ENCODE measurements at regions not wholly inside any gene's neighbourhood (a gene's known extent, or its start where the extent isn't known, plus 50 kb on each side); places are given as distances from the start of the nearest gene placed in this dataset.
"Not testable (repeated sequence)": the region's sequence is repeated elsewhere in the genome, so short reads cannot be mapped to it uniquely, and the experiment has no call there.

DNA sequence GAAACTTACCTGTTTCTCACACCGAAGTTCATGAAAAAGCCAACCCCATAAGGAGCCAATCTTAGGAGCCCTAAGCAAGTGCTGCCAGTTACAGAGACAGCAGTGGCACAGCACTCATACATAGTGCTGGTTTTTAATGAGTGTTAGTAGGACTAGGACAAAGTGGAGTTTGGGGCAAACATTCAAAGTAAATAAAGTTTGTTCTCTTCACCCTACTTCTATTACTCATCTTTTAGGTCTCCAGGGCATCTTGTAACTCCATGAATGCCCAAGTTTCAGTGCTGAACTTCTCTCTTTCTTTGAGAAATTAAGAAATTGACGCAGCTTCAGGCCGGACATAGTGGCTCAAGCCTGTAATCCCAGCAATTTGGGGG is 584.7 kb downstream of the EBF1 start:
- no peak for DNase-seq

DNA sequence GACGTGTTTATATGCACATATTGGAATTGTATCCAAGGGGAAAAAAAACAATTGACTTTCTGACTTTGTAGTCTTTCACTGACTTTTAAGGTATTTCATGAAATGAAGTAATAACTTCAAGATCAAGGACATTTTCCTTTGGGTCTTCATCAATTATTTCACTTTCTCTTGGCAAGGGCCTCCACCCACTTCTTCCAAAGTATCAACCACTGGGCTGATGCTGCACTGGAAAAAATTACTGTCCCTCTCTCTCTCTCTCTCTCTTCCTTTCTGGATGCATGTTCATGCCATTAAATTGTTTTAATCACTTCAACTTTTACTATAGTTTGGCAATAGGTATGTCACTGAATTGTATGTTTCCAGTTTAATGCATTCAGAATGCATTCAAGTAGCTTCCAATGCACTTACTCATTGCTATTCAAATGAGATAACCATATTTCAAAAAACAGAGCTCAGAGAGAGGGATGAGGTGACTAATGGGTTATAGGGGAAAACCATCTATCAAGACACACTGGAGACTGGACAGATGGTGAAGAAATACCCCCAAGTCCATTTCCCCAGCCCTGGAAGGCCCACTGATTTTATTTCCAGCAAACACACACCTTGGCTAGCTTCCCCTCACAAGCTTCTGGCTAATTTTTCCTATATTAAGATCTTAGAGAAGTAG is 585.3 kb downstream of the EBF1 start:
- DNase-seq: peak; percentile 94

DNA sequence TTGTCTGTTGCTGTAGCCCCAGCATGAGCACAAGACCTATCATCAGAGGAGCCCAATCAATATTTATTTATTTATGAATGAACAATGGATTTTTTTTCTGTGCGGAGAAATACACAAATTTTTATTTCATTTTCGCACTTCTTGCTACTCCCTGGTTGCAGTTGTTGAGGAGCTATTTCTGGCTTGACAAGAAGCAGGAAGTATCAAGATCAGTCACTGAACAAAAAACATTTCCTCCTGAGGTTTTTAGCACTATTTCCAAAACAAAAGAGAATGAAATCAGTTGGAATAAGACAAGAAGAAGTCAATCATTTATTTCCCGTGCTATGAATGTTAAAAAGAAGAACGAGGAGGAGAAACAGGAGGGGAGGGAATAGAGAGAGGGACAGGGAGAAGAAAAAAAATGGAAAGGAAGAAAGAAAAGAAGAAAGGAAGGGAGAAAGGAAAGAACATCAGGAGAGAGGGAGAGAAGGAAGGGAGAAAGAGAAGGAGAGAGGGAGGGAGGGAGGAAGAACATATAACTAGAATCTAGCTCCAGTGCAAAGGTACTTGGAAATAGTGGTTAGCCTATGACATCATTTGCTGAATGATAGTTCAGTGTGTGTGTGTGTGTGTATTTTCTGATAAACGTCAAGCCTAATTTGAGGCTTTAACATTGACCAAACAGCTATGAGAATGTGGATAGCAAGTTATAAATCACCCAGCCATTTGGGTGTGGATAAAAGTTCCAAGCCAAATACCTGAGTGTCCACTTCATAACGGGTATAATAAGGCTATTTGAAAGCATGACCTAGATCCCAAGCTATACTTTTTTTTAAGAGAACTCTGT is 586.0 kb downstream of the EBF1 start:
- peak; percentile 65 for DNase-seq

DNA sequence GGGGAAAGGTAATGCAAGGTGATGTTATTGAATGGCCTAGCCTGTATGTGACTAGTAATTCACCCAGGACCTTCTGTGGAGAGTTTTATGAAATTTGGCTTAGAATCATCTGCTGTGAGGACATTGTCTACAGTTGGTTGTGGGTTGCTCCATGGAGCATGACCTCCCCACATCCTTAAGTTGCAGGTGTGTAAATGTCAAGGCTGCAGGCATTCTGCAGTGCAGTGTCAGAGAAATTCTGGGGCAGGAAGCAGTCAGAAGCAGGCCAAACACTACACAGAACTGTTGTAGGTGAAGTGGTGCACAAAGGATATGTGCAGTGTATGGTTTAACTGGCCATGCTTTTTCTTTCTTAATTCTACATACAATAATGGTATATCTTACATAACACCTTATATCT is 588.3 kb downstream of the EBF1 start:
- DNase-seq: no peak

DNA sequence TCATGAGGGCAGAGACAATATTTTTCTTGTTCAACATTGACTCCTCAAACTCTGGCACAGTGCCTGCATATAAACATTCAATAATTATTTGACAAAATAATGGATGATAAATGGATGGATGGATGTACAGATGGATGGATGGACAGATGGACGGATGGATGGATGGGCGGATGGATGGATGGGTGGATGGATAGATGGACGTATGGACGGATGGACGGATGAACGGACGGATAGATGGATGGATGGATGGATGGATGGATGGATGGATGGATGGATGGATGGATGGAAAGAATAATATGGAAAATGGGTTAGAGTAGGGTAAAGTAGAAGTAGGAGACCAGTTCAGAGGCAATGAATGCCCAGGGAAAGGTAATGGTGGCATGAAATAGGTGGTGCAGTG is 589.2 kb downstream of the EBF1 start:
- DNase-seq: no peak

DNA sequence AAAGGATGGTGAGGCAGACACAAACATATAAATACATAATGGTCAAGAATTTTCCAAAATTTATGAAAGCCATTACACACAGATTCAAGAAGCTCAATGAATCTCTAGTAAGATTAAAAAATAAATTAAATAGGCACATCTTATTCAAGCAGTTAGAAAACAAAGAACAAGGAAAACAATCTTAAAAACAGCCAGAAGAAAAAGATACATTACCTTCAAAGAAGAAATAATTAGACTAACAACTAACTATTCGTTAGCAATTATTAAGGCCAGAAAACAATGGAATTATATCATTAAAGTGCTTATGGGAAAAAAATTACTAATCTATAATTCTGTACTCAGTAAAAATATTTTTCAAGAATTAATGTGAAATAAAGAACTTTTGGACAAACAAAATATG is 593.1 kb downstream of the EBF1 start:
- DNase-seq: no peak

DNA sequence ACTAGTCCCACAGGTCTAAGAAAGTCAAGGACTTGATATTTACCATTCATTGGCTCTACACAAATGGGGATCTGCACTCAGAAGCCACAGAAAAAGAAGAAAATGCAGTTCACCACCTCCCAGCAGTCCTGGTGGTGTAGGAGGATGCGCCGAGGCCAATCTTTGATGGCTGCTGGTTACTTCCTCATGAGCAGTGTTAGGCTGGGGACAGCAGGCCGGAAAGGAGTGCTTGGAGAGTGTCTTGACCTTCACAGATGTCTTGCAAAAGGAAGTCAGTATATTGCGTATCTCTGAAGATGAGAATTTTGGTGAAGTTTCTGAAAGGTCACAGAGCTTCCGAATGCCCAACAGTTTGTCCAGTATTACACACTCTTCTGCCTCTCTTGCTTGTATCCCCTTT is 597.0 kb downstream of the EBF1 start:
- DNase-seq: no peak

DNA sequence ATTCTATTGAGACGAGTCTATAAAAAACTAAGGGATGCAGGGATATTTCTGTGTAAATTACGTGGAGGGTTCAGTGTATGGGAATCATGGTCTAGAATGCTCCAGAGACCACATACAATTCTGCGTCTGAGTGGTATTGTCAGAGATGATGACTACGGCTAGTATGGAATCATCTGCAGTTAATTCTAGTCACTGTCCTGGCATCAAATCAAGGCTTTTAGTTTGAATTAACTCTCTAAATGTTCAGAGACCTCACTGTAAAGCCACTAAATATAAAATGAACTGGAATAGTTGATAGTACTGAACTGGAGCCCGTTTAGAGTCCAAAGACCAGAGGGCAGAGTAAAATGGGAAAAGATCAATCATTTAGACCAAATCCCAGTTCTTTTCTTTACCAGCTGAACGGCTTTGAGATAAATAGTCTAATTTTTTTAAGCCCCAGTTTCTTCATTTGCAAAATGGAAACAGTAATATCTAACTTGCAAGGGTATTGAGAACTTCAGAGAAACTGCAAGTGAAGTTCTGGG is 599.8 kb downstream of the EBF1 start:
- DNase-seq: peak; percentile 40

DNA sequence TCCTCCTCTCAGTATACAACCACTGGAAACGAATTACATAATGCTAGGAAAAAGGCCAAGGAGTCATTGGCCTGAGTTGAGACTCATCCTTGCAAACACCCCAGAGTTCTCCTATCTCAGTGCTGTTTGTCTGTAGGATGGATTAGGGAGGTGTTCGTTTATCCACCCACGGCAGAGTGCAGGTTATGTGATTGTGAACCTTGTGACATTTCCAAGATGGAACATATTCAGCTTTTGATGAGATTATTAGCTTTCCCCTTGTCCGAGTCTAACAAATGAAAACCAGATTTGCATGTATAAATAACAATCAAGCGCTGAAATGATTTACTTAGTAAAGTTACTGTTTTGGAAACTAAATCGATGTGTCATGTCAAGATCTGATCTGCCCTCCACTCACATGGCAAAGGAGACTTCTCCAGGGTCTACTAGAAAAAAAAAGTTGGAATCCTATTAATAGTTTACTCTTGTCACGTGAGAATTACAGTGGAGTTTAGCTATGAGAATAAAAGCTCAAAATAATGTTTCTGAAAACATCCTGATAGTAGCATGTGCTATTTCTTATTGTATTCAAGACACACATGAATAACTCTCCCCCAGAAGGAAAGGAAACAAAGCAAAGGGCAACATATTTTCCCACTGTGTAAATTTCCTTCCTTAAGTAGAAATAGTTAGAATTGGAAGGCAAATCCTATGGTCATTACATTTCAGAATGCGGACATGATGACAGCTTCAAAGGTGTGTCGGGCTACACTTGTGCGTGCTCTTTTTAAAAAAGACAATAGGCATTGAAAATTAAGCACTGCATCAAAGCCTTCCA is 600.4 kb downstream of the EBF1 start:
- peak; percentile 43 for DNase-seq

DNA sequence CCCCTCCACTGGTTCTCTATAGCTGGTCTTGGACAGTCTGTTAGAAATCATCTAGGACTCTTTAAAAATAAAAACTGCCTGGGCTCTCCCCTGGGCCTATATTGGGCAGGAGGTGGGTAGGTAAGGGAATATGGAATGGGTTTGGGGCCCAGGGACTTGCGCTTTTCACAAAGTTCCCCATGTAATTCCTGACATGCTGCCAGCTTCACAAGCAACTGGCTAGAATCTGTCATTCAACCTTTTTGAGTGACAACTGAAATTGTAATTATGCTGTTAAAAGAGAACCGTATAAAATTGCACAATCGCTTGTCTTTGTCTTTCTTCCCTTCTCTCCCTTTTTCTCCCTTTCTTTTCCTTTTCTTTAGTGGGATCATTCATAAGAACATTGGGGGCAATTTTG is 603.1 kb downstream of the EBF1 start:
- DNase-seq: no peak

DNA sequence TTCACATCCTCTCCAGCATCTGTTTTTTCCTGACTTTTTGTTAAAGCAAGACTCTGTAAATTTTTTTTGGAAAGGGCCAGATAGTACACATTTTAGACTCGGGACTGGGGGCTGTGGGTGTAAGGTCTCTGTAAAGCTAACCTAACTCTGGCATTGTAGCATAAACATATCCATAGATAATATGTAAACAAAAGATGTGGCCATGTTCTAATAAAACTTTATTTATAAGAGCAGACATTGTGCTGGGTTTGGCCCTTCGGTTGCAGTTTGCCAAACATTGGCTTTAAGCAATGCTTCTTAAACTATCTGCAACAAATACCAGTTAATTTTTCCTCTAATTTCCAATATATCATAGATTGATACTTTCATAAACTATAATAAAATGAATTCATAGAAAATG is 605.2 kb downstream of the EBF1 start:
- no peak for DNase-seq

DNA sequence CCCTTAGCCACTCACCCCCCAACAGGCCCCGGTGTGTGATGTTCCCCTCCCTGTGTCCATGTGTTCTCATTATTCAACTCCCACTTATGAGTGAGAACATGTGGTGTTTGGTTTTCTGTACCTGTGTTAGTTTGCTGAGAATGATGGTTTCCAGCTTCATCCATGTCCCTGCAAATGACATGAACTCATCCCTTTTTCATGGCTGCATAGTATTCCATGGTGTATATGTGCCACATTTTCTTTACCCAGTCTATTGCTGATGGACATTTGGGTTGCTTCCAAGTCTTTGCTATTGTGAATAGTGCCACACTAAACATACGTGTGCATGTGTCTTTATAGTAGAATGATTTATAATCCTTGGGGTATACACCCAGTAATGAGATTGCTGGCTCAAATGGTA is 605.7 kb downstream of the EBF1 start:
- DNase-seq: not testable (repeated sequence)

DNA sequence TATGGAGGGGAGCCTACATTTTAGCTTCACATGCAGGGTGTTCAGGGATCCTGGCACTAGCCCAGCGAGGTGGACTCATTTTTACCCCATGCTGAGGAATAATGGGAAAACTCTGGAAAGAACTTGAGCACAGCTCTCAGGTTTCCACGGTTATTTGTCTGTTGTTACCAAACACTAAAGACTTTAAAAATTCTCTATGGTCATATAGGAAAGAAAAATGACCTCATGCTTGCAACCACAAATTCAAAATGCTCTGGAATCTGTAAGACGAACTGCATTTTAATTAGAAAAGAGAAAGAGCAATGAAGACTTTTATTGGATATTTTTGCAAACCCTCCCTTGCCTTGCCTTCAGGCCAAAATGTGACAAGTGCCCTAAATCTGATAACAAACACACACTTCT is 606.9 kb downstream of the EBF1 start:
- DNase-seq: peak; percentile 95

DNA sequence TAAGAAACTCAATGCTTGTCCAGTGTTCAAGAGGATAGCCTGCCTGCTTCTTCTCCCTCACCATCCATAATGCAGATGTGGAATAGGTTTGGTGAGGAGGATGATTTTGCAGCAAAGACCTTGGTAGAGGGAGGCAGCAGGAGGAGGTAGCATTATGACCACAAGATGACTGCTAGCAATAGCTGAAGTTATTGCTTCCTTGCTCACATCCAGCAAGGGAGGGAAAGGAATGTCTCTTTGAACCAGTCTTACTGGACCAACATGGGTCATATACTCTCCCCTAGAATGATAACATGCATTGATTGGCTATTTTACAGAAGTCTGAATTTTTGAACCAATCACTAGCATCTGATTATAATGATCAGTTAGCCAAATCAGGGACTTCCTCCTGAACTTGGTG is 607.6 kb downstream of the EBF1 start:
- peak; percentile 70 for DNase-seq

DNA sequence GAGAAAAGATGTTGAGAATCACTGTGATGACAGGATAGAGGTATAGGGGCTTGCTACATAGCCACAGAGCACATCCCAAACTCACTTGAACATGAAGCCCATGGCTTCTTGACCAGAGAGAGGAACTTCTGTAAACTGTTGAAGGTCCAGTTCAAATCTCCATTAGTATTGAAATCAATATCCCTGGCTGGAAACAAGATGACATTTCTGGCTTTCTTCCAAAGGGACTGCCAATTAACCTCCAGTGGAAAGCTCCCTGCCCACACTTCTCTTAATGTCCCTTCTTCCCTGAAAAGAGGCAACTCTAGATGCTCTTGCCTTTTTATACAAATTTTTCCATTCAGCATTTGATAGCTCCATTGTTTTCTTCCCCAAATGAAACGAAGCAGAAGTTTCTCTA is 612.1 kb downstream of the EBF1 start:
- no peak for DNase-seq

DNA sequence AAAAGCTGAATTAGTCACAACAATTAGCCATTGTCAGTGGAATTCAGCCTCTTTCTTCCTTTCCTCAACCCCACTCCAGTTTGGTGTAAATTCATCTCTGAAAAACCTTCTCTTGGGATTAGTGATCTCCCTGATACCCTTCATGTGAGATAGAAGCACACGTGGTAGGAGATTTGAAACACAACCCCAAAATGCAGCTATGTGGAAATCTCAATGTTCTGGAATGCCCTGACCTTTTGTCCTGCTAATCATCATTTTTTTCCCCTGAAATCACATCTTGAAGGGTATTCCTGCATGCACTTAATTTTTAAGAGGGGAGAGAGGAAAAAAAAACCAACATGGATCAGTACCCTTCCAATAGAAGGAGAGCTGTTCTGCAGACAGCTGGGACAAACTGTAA is 612.6 kb downstream of the EBF1 start:
- no peak for DNase-seq

DNA sequence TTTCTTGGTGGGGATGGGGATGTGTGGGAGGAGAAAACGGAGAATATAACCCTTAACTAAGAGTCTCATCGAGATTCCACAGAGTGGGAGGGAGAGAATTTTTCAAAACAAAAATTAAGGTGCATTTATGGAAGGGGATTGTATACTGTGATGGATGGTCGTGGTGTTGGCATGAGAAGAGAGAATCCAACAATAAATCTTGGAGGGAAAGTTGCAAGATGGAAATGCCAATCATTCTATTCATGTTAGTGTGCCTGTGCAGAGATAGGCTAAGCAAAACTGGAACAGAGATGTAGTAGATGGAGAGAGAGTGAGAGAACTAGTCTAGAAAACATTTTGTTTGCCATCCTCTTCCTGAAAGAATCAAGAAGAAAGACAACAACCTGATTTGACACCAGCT is 613.1 kb downstream of the EBF1 start:
- peak; percentile 66 for DNase-seq

DNA sequence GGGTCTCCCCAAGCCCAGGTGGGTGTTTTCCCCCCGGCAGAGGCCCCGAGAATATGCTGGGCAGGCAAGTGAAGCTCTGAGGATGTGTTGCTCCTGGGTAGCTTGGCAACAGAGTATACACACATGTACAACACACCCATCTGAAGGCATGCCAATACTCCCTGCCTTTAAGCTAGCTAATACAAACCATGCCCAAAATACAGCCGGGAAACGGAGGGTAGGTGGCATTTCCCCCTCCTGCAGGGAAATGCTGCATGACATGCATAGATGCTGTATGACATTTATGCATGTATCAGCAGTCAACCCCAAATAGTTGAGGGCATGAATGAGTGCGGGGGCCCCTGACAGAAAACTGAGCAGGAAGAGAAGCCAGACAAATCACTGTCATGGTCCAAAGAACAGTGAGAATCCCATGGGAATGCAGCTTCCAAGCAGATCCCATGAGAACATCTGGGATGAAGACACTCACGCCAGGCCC is 614.1 kb downstream of the EBF1 start:
- peak; percentile 77 for DNase-seq

DNA sequence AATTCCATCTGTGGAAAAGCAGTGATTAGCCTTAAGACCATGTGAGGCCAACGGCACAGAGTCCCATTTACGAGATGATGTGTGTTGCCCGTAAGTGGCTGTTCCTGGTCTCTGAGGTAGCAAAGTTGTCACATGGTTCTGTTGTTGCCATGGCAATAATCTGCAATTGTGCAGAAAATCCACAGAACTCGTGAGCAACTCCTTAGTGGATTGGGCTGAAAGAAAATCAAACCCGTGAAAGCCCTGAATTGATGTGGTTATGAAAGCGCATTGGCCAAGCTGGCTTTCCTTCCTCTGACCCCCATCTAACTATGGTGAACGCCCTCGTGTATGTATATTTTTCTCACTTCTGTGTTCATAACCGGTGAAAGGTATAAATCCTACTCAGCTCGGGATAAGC is 614.7 kb downstream of the EBF1 start:
- DNase-seq: no peak

DNA sequence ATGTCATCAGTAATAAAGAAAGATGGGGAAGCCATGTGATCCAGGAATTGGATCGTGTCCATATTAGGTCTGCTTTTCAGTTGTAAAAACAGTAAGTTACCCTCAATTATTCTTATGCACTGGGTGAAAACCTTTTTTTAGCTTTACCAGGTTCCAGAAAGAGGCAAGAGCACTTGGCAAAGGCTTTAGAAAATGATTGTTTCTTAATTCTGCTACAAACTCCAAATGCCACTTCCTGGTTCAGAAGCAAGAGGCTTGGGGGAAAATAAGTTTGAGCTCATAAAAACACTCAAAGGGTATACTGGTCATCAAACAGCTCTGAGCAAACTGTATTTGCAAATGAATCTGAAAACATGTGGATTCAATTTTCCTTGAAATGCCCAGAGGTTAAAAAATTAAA is 615.6 kb downstream of the EBF1 start:
- DNase-seq: peak; percentile 61

DNA sequence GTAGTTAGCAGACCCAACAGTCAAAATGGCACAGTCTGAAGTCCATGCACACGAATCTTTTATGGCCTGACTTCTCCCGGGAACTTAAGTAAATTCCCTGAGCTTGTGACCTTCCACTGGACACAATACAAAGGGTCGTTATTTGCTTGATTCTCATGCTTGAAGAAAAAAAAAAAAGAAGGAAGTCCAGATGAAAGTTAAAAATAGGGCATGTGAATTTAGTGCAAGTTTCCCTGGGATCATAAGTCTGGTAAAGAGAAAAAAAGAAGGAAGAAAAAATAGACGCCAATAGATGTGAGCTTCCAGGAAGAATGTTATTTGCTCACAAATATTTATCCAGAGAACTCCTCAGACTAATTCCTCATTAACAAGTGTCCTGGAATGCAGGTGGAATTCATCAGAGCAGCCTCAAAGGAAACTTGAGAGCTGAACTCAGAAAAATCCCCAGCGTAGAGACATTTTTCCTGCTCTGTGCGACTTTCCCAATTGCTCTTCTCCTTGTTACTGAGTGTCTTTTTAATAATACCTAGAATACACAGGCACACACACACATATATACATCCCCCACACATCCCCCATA is 616.3 kb downstream of the EBF1 start:
- DNase-seq: no peak

DNA sequence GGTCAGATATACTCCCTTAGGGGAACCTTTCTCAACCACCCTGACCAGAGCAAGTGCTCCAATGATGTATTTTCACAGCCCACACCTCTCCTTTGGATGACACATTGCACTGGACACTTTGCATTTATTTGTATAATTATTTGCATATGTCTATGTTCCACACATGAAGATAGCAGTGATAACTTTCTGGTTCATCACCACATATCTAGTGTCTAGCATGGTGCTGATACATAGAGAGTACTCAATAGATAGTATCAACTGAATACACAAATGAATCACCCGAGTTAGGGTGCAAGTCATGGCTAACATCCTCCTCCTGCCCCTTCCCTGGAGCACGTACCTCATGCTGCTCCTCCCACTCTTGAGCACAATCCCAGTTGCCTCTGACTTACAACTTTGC is 617.6 kb downstream of the EBF1 start:
- peak; percentile 26 for DNase-seq

DNA sequence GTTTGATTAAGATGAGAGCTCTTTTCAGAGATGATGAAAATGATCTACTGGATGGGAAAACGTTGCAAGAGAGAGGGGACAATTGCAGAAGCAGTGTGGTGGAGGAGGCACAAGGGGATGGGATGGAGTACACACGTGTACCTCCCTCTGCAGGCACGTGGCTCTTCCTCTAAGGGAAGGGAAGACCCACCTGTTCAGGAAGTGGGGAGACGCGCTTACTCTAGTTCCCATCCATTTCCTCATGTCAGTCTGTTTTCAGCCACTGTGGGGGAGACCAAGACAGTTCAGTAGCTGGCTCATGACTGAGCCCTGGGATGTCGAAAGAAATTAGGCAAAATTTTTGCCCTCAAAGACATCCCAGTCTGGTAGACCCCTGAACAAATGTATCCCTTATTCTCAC is 619.2 kb upstream of the CLINT1 start:
- DNase-seq: no peak
